Naive B cell (primary cell): ENCODE measurements at regions not wholly inside any gene's neighbourhood (a gene's known extent, or its start where the extent isn't known, plus 50 kb on each side); places are given as distances from the start of the nearest gene placed in this dataset.

Experiments used
- ATAC-seq, 2 donors: fragments of 150-1000 bp; cut with Tn5 transposase; 2 replicates each; pipeline ENCODE4 v1.10.0; 2021; ENCODE audit warnings: low read depth in 2 of 2, mild to moderate bottlenecking in 2 of 2, moderate library complexity in 2 of 2
- DNase-seq: peaks from one replicate; pipeline ENCODE4 v3.0.0; 2022
- H3K27ac Mint-ChIP-seq, 6 donors: one replicate each; pipeline ENCODE4 v1.8.0; 2020 to 2022; ENCODE audit warnings: mild to moderate bottlenecking in 6 of 6, mixed read lengths in 6 of 6, moderate library complexity in 5 of 6, inconsistent platforms in 2 of 6
- H3K27me3 Mint-ChIP-seq, 3 donors: one replicate each; pipeline ENCODE4 v1.8.0; 2021 to 2022; ENCODE audit warnings: mixed read lengths in 3 of 3, mild to moderate bottlenecking in 1 of 3
- H3K36me3 Mint-ChIP-seq, 2 donors: one replicate each; pipeline ENCODE4 v1.8.0; 2020 to 2022; ENCODE audit warnings: mixed read lengths in 2 of 2, inconsistent platforms in 1 of 2, mild to moderate bottlenecking in 1 of 2
- H3K4me1 Mint-ChIP-seq, 3 donors: one replicate each; pipeline ENCODE4 v1.8.0; 2020 to 2022; ENCODE audit warnings: mixed read lengths in 3 of 3, inconsistent platforms in 1 of 3, mild to moderate bottlenecking in 1 of 3, moderate library complexity in 1 of 3
- H3K4me3 Mint-ChIP-seq, 8 donors: one replicate each; pipeline ENCODE4 v1.8.0; 2020 to 2022; ENCODE audit warnings: mild to moderate bottlenecking in 8 of 8, mixed read lengths in 8 of 8, moderate library complexity in 8 of 8, inconsistent platforms in 2 of 8
- H3K9me3 Mint-ChIP-seq, 7 donors: one replicate each; pipeline ENCODE4 v1.8.0; 2020 to 2022; ENCODE audit warnings: mixed read lengths in 7 of 7, mild to moderate bottlenecking in 5 of 7, inconsistent platforms in 2 of 7, moderate library complexity in 1 of 7

DNA sequence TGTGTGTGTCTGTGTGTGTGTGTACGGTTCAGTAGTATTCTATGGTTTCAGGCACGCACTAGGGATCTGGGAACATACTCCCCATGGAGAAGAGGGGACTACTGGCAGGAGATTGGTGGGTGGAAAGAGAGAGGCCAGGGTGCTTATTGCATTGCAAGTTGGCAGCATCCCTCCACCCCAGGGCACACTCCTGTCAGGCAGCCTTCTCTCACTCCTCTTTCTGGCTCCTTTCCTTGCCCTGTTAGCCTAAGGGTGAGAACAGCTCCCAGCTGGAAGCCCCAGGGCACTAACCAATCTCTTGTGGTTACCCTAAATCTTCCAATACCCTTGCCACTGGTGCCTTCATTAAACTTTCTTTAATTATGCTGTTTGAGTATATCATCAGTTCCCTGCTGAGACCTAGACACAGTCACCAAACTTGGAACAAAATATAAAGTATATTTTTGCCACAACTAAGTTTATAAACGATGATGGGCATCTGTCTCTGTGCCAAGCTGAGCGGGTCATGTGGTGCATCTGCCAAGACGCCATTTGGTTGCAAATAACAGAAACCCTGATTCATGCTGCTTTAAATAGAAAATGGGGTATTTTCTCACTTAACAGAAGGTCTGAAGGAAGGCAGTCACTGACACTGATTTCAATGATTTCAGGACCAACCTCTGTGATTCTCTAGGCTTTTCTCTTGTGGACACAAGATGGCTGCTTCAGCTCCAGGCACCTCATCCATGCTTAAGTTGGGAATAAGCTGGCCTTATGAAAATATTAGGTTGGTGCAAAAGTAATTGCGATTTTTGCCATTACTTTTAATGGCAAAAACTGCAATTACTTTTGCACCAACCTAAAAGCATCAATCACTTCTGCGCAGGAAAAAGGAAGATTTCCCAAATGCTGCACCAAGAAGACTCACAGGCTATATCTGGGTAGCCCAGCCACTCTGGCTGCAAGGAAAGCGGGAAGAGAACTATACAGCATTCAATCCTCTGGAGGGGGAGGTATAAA lies 476.9 kb upstream of the PROK2 start:
- ATAC-seq (no peak), DNase-seq (no peak)
- peaks cover 4 to 11% of the 10 kb centered on the region in 2 donors for H3K36me3 Mint-ChIP-seq
- H3K27ac Mint-ChIP-seq = no peak overlapping the region
- peaks cover 3 to 9% (median 5%) of the 10 kb centered on the region in 7 donors for H3K9me3 Mint-ChIP-seq
- H3K4me3 Mint-ChIP-seq = peak overlapping the region in 2 of 8 donors; percentile 0 to 50
- H3K27me3 Mint-ChIP-seq = peaks cover 6 to 14% (median 9%) of the 10 kb centered on the region in 3 donors
- peaks cover 48 to 57% (median 53%) of the 10 kb centered on the region in 3 donors for H3K4me1 Mint-ChIP-seq

DNA sequence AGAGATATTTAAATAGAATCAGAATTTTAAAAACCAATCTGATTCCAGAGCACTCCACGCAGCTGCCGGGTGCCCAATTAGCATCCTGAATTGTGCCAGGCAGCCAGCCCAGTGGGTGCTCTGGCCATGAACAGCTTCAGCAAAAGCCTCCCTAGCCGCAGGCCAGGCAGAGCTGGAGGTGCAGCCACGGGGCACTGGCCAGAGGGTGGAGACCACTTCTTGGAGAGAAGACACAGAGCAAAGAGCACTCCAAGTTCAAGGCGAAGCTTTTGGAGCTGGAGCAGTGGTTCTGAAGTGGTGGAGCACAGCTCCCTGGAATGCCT lies 475.6 kb upstream of the PROK2 start:
- ATAC-seq (no peak), DNase-seq (no peak)
- peaks cover 4 to 7% of the 10 kb centered on the region in 2 donors for H3K36me3 Mint-ChIP-seq
- peak overlapping the region in 1 of 8 donors; percentile 2 for H3K4me3 Mint-ChIP-seq
- peaks cover 2 to 5% (median 4%) of the 10 kb centered on the region in 7 donors for H3K9me3 Mint-ChIP-seq
- peak overlapping the region in 1 of 6 donors; percentile 66 for H3K27ac Mint-ChIP-seq
- H3K27me3 Mint-ChIP-seq = peaks cover 5 to 14% (median 6%) of the 10 kb centered on the region in 3 donors
- H3K4me1 Mint-ChIP-seq = peaks cover 48 to 57% (median 55%) of the 10 kb centered on the region in 3 donors

DNA sequence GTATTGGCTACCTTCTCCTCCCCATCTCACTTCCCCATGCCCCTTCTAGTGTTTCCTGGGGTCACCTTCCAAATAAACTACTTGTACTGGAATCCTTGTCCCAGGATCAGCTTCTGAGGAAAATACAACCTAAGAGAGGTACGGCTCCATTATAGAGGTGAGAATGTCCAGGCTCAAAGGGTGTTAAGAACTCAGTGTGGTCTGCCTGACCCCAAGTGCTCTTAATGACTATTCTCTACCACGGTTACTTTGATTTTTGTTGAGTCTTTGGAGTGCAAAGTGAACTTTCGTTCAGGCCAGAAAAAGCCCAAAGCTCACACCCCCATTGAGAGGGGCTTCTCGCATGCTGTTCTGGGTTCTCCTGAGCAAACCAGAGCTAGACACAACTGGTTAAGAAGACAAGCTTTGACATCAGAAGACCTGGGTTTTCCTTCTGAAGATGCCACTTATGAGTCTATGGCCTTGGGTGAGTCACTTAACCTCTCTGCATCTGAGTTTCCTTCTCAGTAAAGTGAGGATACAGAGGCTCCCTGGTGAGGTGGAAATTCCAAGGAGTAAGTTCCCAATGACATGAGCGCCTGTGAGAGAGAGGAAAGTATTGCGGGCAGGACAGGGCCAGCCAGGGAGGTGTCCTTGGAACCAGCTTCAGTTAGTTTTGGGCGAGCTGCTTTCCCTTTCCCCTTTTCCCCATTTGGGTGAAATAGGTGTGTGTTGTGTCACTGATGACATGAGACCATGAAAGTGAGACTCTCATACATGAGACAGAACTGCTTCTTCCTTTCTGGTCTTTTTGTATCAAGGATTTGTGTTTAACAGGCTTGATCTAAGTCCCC lies 475.0 kb upstream of the PROK2 start:
- no peak for ATAC-seq
- Mint-ChIP-seq H3K4me1 (peaks cover 48 to 61% (median 54%) of the 10 kb centered on the region in 3 donors), H3K27me3 (peaks cover 0 to 14% (median 6%) of the 10 kb centered on the region in 3 donors), H3K27ac (peak overlapping the region in 3 of 6 donors; percentile 19 to 69 (median 33)), H3K9me3 (peaks cover 2 to 5% (median 4%) of the 10 kb centered on the region in 7 donors), H3K4me3 (peak overlapping the region in 5 of 8 donors; percentile 2 to 69 (median 53)), H3K36me3 (peaks cover 4 to 7% of the 10 kb centered on the region in 2 donors)
- no peak for DNase-seq

DNA sequence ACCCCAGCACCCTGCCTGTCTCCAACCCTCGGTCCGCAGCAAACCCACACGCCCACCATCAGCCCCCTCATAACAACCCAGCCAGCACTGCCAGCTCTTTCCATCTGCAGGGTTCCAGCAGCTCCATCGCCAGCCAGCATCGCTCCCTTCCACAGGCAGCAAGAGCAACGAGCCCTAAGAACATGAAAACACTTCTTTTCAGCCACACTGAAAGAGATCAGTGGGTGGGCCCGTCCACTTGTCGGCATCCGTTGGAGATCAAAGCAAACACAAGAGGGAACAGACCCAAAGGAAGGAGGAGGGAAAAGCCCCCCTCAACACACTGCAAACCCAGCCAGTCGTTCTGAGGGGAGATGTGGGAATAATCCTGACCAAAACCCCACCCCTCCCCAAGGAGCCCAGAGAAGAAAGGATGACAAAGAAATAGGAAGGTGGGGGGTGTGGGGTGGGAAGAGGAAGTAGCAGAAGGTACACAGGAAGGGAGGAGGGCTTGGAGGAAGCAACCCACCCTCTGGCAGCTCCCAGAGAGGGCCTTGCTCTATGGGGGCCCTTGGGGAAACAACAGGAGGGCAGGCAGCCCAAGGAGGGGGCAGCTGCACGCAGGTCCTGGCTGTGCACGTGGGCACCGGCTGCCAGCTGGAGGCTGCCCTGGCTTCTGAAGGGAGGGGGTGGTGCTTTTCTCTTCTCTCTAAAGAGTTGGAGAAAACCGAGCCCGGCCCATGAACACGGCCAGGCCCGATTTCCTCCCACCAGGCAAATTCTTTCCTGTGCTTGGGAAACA lies 473.6 kb upstream of the PROK2 start:
- peak; percentile 33 to 45 for ATAC-seq
- Mint-ChIP-seq H3K36me3 (peaks cover 4 to 7% of the 10 kb centered on the region in 2 donors), H3K9me3 (peaks cover 2 to 5% (median 4%) of the 10 kb centered on the region in 7 donors), H3K27me3 (peaks cover 0 to 7% (median 6%) of the 10 kb centered on the region in 3 donors), H3K4me3 (peak overlapping the region in 7 of 8 donors; percentile 2 to 83 (median 67)), H3K27ac (peak overlapping the region; percentile 34 to 95 (median 78)), H3K4me1 (peaks cover 48 to 61% (median 54%) of the 10 kb centered on the region in 3 donors)
- DNase-seq = peak; percentile 16

DNA sequence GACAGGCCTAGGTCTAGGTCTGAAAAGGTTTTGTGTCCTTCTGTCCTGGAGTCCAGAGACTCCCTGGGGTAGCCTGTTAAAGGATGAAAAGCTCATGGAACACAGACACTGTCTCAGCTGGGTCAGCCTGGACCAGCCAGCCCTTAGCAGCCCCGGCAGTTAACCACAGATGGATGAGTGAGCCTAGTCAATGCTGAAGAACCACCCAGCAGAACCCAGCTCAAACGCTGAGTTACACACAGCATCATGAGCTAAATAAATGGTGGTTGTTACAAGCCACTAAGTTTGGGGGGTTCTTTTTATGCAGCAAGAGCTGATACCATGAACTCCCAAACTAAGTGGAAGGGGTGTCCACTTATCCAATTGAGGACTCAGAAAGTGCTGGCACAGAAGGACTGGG lies 472.8 kb upstream of the PROK2 start:
- H3K36me3 Mint-ChIP-seq = peaks cover 4 to 7% of the 10 kb centered on the region in 2 donors
- H3K27me3 Mint-ChIP-seq = peaks cover 0 to 7% (median 6%) of the 10 kb centered on the region in 3 donors
- H3K9me3 Mint-ChIP-seq = peaks cover 2 to 5% (median 4%) of the 10 kb centered on the region in 7 donors
- peak overlapping the region in 1 of 6 donors; percentile 88 for H3K27ac Mint-ChIP-seq
- H3K4me1 Mint-ChIP-seq = peaks cover 48 to 61% (median 54%) of the 10 kb centered on the region in 3 donors
- no peak for DNase-seq
- no peak for ATAC-seq
- peak overlapping the region in 1 of 8 donors; percentile 37 for H3K4me3 Mint-ChIP-seq

DNA sequence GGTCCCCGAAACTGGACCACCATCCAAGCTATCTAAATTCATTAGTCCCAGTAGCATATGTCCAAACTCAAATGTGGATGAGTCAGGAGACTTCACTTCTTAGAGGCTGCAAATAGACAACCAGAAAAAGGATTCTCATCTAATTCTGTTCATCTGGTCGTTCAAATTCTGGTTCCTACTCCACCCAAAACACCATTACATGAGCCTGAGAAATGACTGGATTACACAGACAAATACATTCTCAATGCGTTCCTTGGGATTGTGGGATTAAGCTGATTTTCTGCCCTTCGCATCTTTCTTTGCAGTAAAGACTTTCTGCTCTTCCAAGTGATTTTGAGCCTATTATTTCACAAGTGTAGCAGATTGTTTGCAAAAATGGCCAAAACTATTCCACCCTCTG lies 472.3 kb upstream of the PROK2 start:
- Mint-ChIP-seq H3K27me3 (peaks cover 0 to 7% (median 6%) of the 10 kb centered on the region in 3 donors), H3K9me3 (peaks cover 2 to 5% (median 4%) of the 10 kb centered on the region in 7 donors), H3K36me3 (peaks cover 4 to 7% of the 10 kb centered on the region in 2 donors), H3K4me3 (peak overlapping the region in 4 of 8 donors; percentile 27 to 58 (median 42)), H3K27ac (no peak overlapping the region), H3K4me1 (peaks cover 48 to 61% (median 54%) of the 10 kb centered on the region in 3 donors)
- DNase-seq (no peak), ATAC-seq (no peak)

DNA sequence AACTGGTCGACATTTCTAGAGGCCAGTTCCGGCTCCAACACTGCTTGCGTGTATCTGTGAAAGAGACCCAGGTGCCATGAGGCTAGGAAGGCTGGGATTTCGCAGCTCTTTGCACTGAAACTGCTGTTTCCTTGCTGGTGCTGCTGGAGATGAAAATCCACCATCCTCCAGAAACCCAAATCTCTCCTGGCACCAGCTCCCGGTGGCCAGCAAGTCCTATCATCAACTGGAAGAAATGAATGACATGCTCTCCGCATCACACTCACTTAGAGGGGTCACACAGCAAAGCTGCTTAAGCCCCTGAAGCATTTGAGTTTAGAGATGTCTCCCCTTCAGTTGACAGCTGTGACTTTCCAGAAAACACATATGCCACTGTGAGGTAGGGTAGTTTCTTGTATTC lies 471.8 kb upstream of the PROK2 start:
- peaks cover 4 to 7% of the 10 kb centered on the region in 2 donors for H3K36me3 Mint-ChIP-seq
- peaks cover 48 to 61% (median 54%) of the 10 kb centered on the region in 3 donors for H3K4me1 Mint-ChIP-seq
- peaks cover 2 to 5% (median 4%) of the 10 kb centered on the region in 7 donors for H3K9me3 Mint-ChIP-seq
- peak overlapping the region in 2 of 6 donors; percentile 57 to 88 for H3K27ac Mint-ChIP-seq
- H3K4me3 Mint-ChIP-seq = peak overlapping the region in 5 of 8 donors; percentile 32 to 82 (median 58)
- no peak for DNase-seq
- peaks cover 0 to 6% (median 6%) of the 10 kb centered on the region in 3 donors for H3K27me3 Mint-ChIP-seq
- no peak for ATAC-seq

DNA sequence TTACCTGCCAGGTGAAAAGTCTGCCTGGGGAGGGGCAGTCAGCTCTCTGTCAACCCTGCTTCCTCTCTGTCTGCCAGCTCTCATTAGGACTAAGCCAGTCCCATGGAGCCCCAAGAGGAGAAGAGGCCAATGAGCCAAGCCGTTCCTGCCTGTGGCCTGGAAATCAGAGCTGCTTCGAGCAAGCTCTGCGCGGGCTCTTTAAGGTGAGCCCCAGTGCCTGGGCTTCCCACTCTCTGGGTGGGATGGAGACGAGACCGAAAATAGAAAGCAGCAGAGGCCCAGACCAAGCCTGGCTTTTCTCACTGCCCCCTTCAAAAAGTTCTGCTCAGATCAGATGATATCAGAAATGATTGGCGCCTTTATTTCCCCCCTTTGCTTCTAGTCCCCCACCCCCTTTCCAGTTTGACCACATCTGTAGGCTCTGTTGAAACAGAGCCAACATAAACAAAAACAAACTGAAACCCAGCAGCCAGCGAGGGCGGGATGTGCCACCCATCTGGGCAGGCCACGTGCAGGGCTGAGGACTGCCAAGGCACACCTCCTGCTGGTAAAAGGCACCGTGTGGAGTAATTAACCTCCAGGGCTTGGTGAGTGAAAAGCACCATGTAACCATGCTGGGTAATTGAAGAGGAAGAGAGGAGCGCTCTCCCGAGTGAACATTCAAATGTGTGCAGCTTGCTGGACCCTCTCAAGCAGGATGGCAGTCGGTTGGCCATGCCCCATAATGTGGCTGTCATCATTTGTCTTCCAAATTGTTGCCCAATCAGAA lies 471.0 kb upstream of the PROK2 start:
- DNase-seq (peak; percentile 39), ATAC-seq (peak; percentile 85 to 86)
- H3K9me3 Mint-ChIP-seq = peaks cover 2 to 5% (median 4%) of the 10 kb centered on the region in 7 donors
- H3K36me3 Mint-ChIP-seq = peaks cover 4 to 7% of the 10 kb centered on the region in 2 donors
- H3K27me3 Mint-ChIP-seq = no peaks in the 10 kb centered on the region
- H3K4me3 Mint-ChIP-seq = peak overlapping the region in 7 of 8 donors; percentile 21 to 82 (median 63)
- H3K4me1 Mint-ChIP-seq = peaks cover 41 to 54% (median 52%) of the 10 kb centered on the region in 3 donors
- H3K27ac Mint-ChIP-seq = peak overlapping the region in 3 of 6 donors; percentile 55 to 90 (median 67)

DNA sequence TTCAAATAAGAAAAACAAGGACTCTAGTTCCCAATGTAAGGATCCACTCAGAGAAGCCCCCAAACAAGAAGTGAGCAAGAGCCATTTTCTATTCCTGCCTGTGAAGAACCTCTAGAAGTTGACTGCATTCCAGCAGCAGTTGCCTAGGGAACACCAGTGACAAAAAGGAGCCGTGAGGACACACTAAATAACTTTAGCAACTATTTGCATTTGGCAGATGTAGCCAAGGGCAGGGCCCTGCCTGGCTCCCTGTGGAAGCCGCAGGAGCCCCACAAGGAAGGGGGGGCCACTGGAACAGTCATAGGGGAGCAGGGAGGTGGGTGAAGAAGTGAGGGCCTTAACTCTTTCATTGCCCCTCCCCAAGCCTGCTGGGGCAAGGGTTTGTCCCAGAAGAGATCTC lies 470.2 kb upstream of the PROK2 start:
- ATAC-seq = no peak
- peak overlapping the region in 2 of 6 donors; percentile 5 to 70 for H3K27ac Mint-ChIP-seq
- peaks cover 2 to 5% (median 4%) of the 10 kb centered on the region in 7 donors for H3K9me3 Mint-ChIP-seq

DNA sequence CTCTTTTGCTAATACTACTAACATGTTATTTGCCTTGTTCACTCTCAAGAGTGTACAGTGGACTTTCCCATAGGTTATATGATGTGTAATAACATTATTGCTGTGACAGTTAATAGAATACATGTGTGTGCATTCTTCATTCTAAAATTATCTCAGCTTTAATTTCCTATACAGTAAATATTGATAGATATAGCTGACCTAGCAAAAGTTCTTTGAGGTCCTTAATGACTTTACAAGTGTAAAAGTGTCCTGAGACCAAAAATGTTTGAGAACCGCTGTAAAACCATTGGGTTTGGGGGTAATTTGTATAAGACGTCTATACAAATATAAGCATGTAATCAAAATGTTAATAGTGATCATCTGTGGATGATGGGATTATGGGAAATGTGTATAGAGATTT lies 469.5 kb upstream of the PROK2 start:
- Mint-ChIP-seq H3K9me3 (peaks cover 2 to 5% (median 4%) of the 10 kb centered on the region in 7 donors), H3K27ac (peak overlapping the region in 1 of 6 donors; percentile 70), H3K36me3 (peaks cover 4 to 7% of the 10 kb centered on the region in 2 donors), H3K4me1 (peaks cover 28 to 42% (median 39%) of the 10 kb centered on the region in 3 donors), H3K4me3 (no peak overlapping the region), H3K27me3 (no peaks in the 10 kb centered on the region)
- no peak for ATAC-seq
- DNase-seq = no peak

More for the DNA sequence above, 470.2 kb upstream of the PROK2 start:
- H3K27me3 Mint-ChIP-seq = no peaks in the 10 kb centered on the region
- peaks cover 4 to 7% of the 10 kb centered on the region in 2 donors for H3K36me3 Mint-ChIP-seq
- H3K4me3 Mint-ChIP-seq = no peak overlapping the region
- H3K4me1 Mint-ChIP-seq = peaks cover 34 to 49% (median 46%) of the 10 kb centered on the region in 3 donors
- DNase-seq = no peak

DNA sequence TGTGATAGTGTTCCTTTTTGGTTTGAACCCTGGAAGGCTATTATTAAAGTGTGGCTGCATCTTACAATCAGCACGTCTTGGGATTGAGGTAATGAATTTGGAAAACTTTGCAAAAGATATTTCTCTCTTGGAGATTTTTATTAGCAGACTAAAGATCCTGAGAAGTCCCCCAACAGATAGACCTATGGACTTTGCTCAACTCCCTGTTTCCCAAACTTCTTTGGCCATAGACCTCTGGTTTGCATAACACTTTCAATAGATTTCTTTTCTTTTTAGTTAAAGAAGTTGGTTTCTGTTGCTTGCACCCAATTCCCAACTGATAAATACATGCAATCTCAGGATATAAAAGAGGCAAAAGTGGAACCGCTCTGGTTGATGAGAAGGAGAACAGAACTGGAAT lies 465.8 kb upstream of the PROK2 start:
- ATAC-seq (no peak), DNase-seq (no peak)
- Mint-ChIP-seq H3K36me3 (no peaks in the 10 kb centered on the region), H3K4me3 (no peak overlapping the region), H3K27ac (no peak overlapping the region), H3K4me1 (peaks cover 11 to 22% (median 16%) of the 10 kb centered on the region in 3 donors), H3K27me3 (peaks cover 3 to 23% (median 19%) of the 10 kb centered on the region in 3 donors), H3K9me3 (no peaks in the 10 kb centered on the region)
